ENCODE measurements at regions not wholly inside any gene's neighbourhood (a gene's known extent, or its start where the extent isn't known, plus 50 kb on each side); places are given as distances from the start of the nearest gene placed in this dataset.

DNA sequence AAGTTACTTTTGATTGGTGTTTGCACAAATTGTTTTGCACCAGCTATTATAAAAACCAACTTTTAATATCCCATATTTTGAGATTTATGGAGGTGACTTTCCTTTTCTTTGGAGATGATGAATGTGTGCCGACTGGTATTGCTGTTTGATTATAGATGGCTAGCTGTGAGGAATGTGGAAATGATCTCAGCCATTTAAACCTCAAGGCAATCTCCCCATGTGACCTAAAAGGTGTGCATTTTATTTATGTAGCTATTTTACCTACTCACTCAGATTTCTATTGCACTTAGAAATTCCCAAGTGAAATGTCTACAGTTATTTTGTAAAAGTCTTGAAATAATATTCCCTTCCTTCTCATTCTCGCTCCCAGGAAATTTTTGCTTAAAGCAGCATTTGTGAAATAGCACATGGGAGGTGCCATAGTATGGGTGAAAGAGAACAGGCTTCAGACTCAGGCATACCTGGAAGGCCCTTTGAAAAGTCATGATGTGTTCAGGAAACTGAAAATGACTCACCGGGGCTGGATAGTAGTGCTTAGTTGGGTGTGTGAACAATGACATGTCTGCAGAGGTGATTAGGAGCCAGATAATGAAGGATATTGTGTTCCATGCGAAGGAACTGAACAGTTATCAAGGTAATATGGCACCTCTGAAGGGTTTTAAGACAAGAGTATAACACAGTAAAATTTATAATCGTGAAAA is 247.6 kb downstream of the CBLL2 start:
- TF ChIP-seq, protein P1, sequence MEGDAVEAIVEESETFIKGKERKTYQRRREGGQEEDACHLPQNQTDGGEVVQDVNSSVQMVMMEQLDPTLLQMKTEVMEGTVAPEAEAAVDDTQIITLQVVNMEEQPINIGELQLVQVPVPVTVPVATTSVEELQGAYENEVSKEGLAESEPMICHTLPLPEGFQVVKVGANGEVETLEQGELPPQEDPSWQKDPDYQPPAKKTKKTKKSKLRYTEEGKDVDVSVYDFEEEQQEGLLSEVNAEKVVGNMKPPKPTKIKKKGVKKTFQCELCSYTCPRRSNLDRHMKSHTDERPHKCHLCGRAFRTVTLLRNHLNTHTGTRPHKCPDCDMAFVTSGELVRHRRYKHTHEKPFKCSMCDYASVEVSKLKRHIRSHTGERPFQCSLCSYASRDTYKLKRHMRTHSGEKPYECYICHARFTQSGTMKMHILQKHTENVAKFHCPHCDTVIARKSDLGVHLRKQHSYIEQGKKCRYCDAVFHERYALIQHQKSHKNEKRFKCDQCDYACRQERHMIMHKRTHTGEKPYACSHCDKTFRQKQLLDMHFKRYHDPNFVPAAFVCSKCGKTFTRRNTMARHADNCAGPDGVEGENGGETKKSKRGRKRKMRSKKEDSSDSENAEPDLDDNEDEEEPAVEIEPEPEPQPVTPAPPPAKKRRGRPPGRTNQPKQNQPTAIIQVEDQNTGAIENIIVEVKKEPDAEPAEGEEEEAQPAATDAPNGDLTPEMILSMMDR (conservative IDR thresholded peaks at IDR 0.05; ENCODE audit: low read depth, low read length): no peak
- DNase-seq (ENCODE audit: low read depth): no peak
- H3K4me3 ChIP-seq (ENCODE audit: low read depth, low read length): no peak overlapping the region

DNA sequence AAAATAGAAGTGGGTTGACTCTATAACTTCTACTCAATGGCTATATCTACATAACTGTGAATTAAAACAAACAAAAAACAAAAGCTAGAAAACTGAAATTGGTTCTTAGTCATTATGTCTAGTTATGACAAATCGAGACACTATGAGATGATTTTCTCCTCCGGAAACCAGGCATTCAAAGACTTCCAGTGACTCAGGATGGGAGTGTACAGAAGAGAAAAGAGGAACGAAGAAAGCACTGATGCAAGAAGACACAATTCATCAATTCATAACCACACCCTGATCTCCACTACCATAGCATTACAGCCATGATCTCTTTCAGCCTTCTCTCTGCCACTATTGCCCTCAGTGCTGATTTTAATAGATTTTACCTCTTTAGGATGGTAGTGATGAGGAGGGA is 253.6 kb downstream of the CBLL2 start:
- DNase-seq (ENCODE audit: low read depth): peak; percentile 60
- H3K4me3 ChIP-seq (ENCODE audit: low read depth, low read length): no peak overlapping the region
- TF ChIP-seq, protein P1 (conservative IDR thresholded peaks at IDR 0.05; ENCODE audit: low read depth, low read length): no peak

DNA sequence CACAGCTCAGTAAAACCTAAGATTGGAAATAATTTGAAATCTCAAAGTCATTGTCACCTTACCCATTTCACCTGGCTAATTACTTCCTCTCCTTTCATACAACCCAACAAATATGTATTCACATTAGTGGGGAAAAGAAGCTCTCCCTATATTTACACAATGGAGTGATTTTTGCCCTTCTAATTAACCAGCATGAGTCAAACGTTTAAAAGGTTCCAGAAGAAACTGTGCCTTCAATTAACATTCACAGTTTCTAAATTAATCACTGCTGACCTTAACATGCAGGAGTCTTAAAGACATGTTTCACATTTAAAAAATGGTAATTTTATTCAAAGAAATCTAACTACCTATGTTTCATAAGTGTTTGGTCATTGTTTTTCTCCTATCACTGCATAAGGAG is 254.6 kb downstream of the CBLL2 start:
- no peak for DNase-seq (ENCODE audit: low read depth)
- H3K4me3 ChIP-seq (ENCODE audit: low read depth, low read length): no peak overlapping the region
- TF ChIP-seq, protein P1 (conservative IDR thresholded peaks at IDR 0.05; ENCODE audit: low read depth, low read length): no peak

DNA sequence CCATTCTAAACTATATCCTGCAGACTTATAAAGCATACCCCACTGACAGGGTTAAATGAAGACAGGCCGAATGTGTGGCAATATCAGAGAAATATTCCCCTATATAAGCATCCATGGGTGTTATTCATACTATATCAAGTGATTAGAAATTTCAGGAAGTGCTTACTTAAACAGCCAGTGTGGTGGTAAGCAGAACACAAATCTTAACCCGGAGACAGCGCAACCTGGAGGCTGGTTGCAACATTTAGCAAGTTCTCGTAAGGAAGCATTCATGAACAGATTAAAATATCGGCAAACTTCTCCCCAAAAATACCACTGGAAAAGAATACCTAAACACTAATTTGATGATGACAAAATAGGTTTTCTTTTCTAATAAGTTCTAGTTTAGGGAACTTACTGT is 261.2 kb downstream of the CBLL2 start:
- TF ChIP-seq, protein P1 (conservative IDR thresholded peaks at IDR 0.05; ENCODE audit: low read depth, low read length): no peak
- peak; percentile 2 for DNase-seq (ENCODE audit: low read depth)
- no peak overlapping the region for H3K4me3 ChIP-seq (ENCODE audit: low read depth, low read length)

DNA sequence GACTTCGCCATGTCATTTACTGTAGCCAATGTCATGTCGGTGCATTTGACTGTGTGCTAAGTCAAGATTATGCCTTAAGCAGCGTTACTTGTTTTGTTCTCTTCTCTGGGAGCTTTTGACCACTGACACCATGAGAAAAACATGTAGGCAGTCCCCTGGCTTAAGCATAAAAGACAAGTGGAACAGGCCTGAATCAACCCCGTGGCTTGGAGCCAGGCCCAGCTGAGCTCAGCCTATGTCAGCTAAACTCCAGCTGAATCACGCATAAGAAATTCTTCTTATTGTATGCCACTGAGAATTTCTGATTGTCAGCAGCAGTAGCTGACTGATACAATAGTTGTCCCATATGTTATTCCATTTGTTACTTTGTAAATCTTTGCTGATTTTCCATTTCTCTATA is 261.9 kb downstream of the CBLL2 start:
- no peak overlapping the region for H3K4me3 ChIP-seq (ENCODE audit: low read depth, low read length)
- TF ChIP-seq, protein P1 (conservative IDR thresholded peaks at IDR 0.05; ENCODE audit: low read depth, low read length): no peak
- DNase-seq (ENCODE audit: low read depth): peak; percentile 68

DNA sequence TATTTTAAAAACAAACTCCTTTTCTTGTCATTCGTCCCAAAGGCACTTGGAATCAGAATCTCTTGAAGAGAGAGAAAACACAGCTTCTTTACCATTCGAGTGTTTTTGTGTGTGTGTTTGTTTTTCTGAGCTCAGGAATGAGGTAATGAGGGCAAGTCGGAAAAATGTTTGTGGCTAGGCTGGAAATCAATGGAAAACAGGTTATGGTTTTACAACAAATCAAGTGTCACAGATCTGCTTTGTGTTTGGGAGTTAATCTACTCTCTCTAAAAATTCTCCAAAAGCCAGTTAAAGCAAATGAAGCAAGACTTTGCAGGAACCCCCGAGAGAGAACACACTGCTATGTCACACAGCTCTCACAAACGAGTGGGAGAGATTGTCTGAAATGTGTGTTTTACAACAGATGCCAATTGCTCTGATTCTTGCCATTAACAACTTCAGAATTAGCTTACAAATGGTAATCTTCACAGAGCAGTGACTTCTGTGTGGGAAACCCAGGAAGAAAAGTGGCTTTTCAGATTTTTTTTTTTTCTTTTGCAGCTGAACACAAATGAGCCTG is 264.1 kb downstream of the CBLL2 start:
- TF ChIP-seq, protein P1 (conservative IDR thresholded peaks at IDR 0.05; ENCODE audit: low read depth, low read length): no peak
- DNase-seq (ENCODE audit: low read depth): no peak
- no peak overlapping the region for H3K4me3 ChIP-seq (ENCODE audit: low read depth, low read length)

DNA sequence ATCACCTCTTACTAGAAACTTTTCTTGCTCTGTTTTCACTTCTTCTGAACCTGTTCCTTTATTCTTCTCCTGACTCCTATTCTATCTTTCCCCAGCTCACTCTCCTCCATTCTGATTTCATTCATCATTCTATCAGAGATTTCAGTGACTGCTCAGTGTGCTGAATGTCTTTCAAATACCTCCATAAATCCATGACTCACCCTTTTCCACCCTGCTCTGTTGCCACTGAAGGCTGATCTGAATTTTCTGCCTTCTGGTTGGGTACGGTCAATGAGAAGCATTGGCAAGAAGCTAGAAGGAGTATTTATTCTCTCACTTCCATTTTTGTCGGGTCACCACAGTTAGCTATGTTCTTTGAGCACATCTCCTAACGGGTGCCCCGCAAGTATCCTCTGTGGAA is 265.9 kb downstream of the CBLL2 start:
- no peak for DNase-seq (ENCODE audit: low read depth)
- TF ChIP-seq, protein P1 (conservative IDR thresholded peaks at IDR 0.05; ENCODE audit: low read depth, low read length): no peak
- no peak overlapping the region for H3K4me3 ChIP-seq (ENCODE audit: low read depth, low read length)
